HepG2 (cell line): ENCODE measurements at regions not wholly inside any gene's neighbourhood (a gene's known extent, or its start where the extent isn't known, plus 50 kb on each side); places are given as distances from the start of the nearest gene placed in this dataset.

Experiments used
- ATAC-seq: fragments of 200-7000 bp; cut with Tn5 transposase; 3 replicates; pipeline ENCODE4 v1.9.1; 2020; ENCODE audit warnings: mild to moderate bottlenecking, moderate library complexity
- BruUV-seq: library from RNA; stranded (reverse); fragments of 400-500 nt; replicated peaks from 2 replicates; lab custom pipeline; 2021; lab: Mats Ljungman, UMichigan
- CTCF ChIA-PET: fragments of 300-600 bp; formaldehyde crosslinking; extraction: SDS; loops from one replicate; lab custom pipeline; 2021; ENCODE audit warnings: low total read pairs, inconsistent platforms, low intra/inter-chr PET ratio; lab: Yijun Ruan, JAX
- POLR2A ChIA-PET: fragments of 350-600 bp; sonication (Branson Sonifier 250); formaldehyde crosslinking; loops from one replicate; lab custom pipeline; 2020; ENCODE audit warnings: antibody characterized with exemption, inconsistent platforms; lab: Yijun Ruan, JAX
- DNase-seq: peaks from one replicate; pipeline ENCODE4 v3.0.0-alpha.2; 2015; ENCODE audit warnings: low spot score
- FAIRE-seq: peaks from 3 replicates; lab custom pipeline; 2011; peaks lifted over from hg19 to GRCh38; lab: Jason Lieb, UNC
- H2AFZ ChIP-seq: one replicate; pipeline ENCODE4 v1.6.1; 2011; ENCODE audit warnings: low read length, inconsistent platforms
- H3K27ac ChIP-seq: fragments of 300-600 bp; 3 replicates; pipeline ENCODE4 v1.8.0; 2011; ENCODE audit warnings: mixed run types, mild to moderate bottlenecking, mixed read lengths, low read length, inconsistent platforms; ENCODE audit not compliant: insufficient read depth; ENCODE audit errors: extremely low read length
- H3K27me3 ChIP-seq, 2 experiments: fragments of 200-600 bp in 1 of 2; 2 replicates in 1 of 2; 3 replicates in 1 of 2; pipeline versions ENCODE4 v1.6.0 to v1.8.0; 2011; ENCODE audit warnings: low read length in 2 of 2, mild to moderate bottlenecking in 2 of 2, moderate library complexity in 2 of 2, inconsistent platforms in 1 of 2; ENCODE audit not compliant: insufficient read depth in 2 of 2, control insufficient read depth in 1 of 2
- H3K36me3 ChIP-seq, 2 experiments: fragments of 200-600 bp in 1 of 2; replicated peaks in 1 of 2; 2 replicates in 1 of 2; 3 replicates in 1 of 2; pipeline versions ENCODE4 v1.5.1 to v1.8.0; 2011; ENCODE audit warnings: low read length in 2 of 2, inconsistent platforms in 1 of 2; ENCODE audit not compliant: insufficient read depth in 2 of 2, control insufficient read depth in 1 of 2
- H3K4me1 ChIP-seq: 2 replicates; pipeline ENCODE4 v1.5.1; 2012; ENCODE audit warnings: low read length, inconsistent platforms; ENCODE audit not compliant: insufficient read depth
- H3K4me2 ChIP-seq: 2 replicates; pipeline ENCODE4 v1.6.0; 2011; ENCODE audit warnings: low read depth, low read length, inconsistent platforms
- H3K4me3 ChIP-seq, 3 experiments: fragments of 200-600 bp in 1 of 3; sonication (generic), shearing (Covaris generic) in 1 of 3; replicated peaks in 1 of 3; 2 replicates each; pipeline ENCODE4 v1.5.1; 2011 to 2016; ENCODE audit warnings: low read length in 3 of 3, inconsistent platforms in 2 of 3, low read depth in 2 of 3, mild to moderate bottlenecking in 2 of 3, control low read depth in 1 of 3, mixed read lengths in 1 of 3; ENCODE audit not compliant: insufficient read depth in 1 of 3
- H3K79me2 ChIP-seq: one replicate; pipeline ENCODE4 v1.6.1; 2011; ENCODE audit warnings: low read length, inconsistent platforms; ENCODE audit not compliant: insufficient read depth
- H3K9ac ChIP-seq: 2 replicates; pipeline ENCODE4 v1.6.0; 2011; ENCODE audit warnings: mild to moderate bottlenecking, low read depth, low read length, inconsistent platforms; ENCODE audit not compliant: insufficient read depth
- H3K9me3 ChIP-seq: 2 replicates; pipeline ENCODE4 v1.5.1; 2012; ENCODE audit warnings: mild to moderate bottlenecking, low read length
- H4K20me1 ChIP-seq: 2 replicates; pipeline ENCODE4 v1.6.0; 2011; ENCODE audit warnings: inconsistent platforms, mild to moderate bottlenecking, low read length, moderate library complexity; ENCODE audit not compliant: insufficient read depth
- ARID3A ChIP-seq: IDR thresholded peaks from 2 replicates; pipeline ENCODE4 v1.6.1; 2012; ENCODE audit warnings: low read depth, low read length, improper control_type of control experiment
- EEA1 ChIP-seq: sonication (generic); formaldehyde crosslinking; IDR thresholded peaks from 2 replicates; pipeline ENCODE4 v1.5.1; 2020; ENCODE audit warnings: mild to moderate bottlenecking, missing genetic modification reagents, borderline replicate concordance
- GZF1 ChIP-seq: sonication (generic); formaldehyde crosslinking; IDR thresholded peaks from 2 replicates; pipeline ENCODE4 v1.5.1; 2020; ENCODE audit warnings: mild to moderate bottlenecking, missing genetic modification reagents
- IRF2 ChIP-seq: IDR thresholded peaks from 2 replicates; pipeline ENCODE4 v1.6.1; 2018; ENCODE audit warnings: missing genetic modification reagents, missing compliant biosample characterization
- MXD4 ChIP-seq: IDR thresholded peaks from 2 replicates; pipeline ENCODE4 v1.6.1; 2016; ENCODE audit warnings: mild to moderate bottlenecking, missing biosample characterization, missing genetic modification reagents
- SALL2 ChIP-seq: sonication (generic); formaldehyde crosslinking; IDR thresholded peaks from 2 replicates; pipeline ENCODE4 v1.8.1; 2023; ENCODE audit warnings: mild to moderate bottlenecking, missing genetic modification reagents, inconsistent platforms
- TEAD3 ChIP-seq: optimal IDR thresholded peaks from 2 replicates; pipeline ENCODE3; 2016; ENCODE audit warnings: borderline replicate concordance
- ZC3H4 ChIP-seq: sonication (generic); formaldehyde crosslinking; IDR thresholded peaks from 2 replicates; pipeline ENCODE4 v1.4.0; 2020; ENCODE audit warnings: missing genetic modification reagents, borderline replicate concordance
- ZNF619 ChIP-seq: sonication (generic); formaldehyde crosslinking; IDR thresholded peaks from 2 replicates; pipeline ENCODE4 v1.4.0; 2020; ENCODE audit warnings: mild to moderate bottlenecking, missing genetic modification reagents
- WGBS: methylation state at CpG from one replicate; pipeline ENCODE4 v1.1.6; 2017; ENCODE audit warnings: low lambda C conversion rate; 5-methylcytosine and 5-hydroxymethylcytosine counted together
- in situ Hi-C: cut with HindIII; loops from 2 replicates; pipeline ENCODE4 v1.10.0; 2017; ENCODE audit warnings: low pct_unique_long_range_greater_than_20kb; ENCODE audit not compliant: extremely low pct_ligation_motif_present
- intact Hi-C: fragments of 100-400 bp; cut with micrococcal nuclease; formaldehyde crosslinking; loops from one replicate; pipeline ENCODE4 v1.10.0; 2022; ENCODE audit not compliant: unreplicated experiment
- TF ChIP-seq, protein P1 (sequence below): sonication (generic); formaldehyde crosslinking; IDR thresholded peaks from 2 replicates; pipeline ENCODE4 v1.8.0; 2022; ENCODE audit warnings: mild to moderate bottlenecking, missing genetic modification reagents; ENCODE audit not compliant: insufficient replicate concordance
- TF ChIP-seq, protein P2 (sequence below): sonication (generic); formaldehyde crosslinking; IDR thresholded peaks from 2 replicates; pipeline ENCODE4 v1.8.1; 2023; ENCODE audit warnings: mild to moderate bottlenecking, missing genetic modification reagents
- TF ChIP-seq, protein P3 (sequence below): sonication (generic); formaldehyde crosslinking; IDR thresholded peaks from 2 replicates; pipeline ENCODE4 v1.4.0; 2020; ENCODE audit warnings: mild to moderate bottlenecking, missing genetic modification reagents

- TF ChIP-seq, protein P1, sequence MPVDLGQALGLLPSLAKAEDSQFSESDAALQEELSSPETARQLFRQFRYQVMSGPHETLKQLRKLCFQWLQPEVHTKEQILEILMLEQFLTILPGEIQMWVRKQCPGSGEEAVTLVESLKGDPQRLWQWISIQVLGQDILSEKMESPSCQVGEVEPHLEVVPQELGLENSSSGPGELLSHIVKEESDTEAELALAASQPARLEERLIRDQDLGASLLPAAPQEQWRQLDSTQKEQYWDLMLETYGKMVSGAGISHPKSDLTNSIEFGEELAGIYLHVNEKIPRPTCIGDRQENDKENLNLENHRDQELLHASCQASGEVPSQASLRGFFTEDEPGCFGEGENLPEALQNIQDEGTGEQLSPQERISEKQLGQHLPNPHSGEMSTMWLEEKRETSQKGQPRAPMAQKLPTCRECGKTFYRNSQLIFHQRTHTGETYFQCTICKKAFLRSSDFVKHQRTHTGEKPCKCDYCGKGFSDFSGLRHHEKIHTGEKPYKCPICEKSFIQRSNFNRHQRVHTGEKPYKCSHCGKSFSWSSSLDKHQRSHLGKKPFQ (CRISPR knock-in tag): no peak
- TF ChIP-seq, protein P2, sequence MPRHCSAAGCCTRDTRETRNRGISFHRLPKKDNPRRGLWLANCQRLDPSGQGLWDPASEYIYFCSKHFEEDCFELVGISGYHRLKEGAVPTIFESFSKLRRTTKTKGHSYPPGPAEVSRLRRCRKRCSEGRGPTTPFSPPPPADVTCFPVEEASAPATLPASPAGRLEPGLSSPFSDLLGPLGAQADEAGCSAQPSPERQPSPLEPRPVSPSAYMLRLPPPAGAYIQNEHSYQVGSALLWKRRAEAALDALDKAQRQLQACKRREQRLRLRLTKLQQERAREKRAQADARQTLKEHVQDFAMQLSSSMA (CRISPR knock-in tag): no peak
- no peak for TF ChIP-seq ZC3H4 (CRISPR knock-in tag)
These were observed 153.9 kb upstream of the CAMK1G start (continued) for GRCh38 chr1:209429611-209430010.

- no peak overlapping the region for H3K9ac ChIP-seq
- no peaks in the 10 kb centered on the region; a peak in 1 of 5 replicates for H3K27me3 ChIP-seq
- no TSS peak for BruUV-seq
- FAIRE-seq (no peak), DNase-seq (no peak), ATAC-seq (no peak)
- CTCF ChIA-PET: no interaction called here
- 0% methylated on average over 3 of the region's 3 CpGs for WGBS
- no peak overlapping the region for H3K4me3 ChIP-seq
- no peaks in the 10 kb centered on the region for H3K79me2 ChIP-seq
- in situ Hi-C loops: no loop called here
- H4K20me1 ChIP-seq: no peaks in the 10 kb centered on the region
- intact Hi-C loops: loop anchor here (10.0 kb wide), 1 partner anchor 225 kb away; no protein-coding TSS in a partner anchor
- no peak overlapping the region for H3K4me2 ChIP-seq
- H3K4me1 ChIP-seq: no peaks in the 10 kb centered on the region
- H3K27ac ChIP-seq: no peak overlapping the region
- H3K36me3 ChIP-seq: no peaks in the 10 kb centered on the region
- no peaks in the 10 kb centered on the region for H3K9me3 ChIP-seq
- no peak overlapping the region for H2AFZ ChIP-seq
- TF ChIP-seq SALL2 (CRISPR knock-in tag) (no peak), IRF2 (CRISPR knock-in tag) (no peak), EEA1 (no peak), GZF1 (CRISPR knock-in tag) (no peak), ARID3A (no peak), TEAD3 (CRISPR knock-in tag) (no peak), ZNF619 (CRISPR knock-in tag) (no peak), MXD4 (no peak)
- TF ChIP-seq, protein P3, sequence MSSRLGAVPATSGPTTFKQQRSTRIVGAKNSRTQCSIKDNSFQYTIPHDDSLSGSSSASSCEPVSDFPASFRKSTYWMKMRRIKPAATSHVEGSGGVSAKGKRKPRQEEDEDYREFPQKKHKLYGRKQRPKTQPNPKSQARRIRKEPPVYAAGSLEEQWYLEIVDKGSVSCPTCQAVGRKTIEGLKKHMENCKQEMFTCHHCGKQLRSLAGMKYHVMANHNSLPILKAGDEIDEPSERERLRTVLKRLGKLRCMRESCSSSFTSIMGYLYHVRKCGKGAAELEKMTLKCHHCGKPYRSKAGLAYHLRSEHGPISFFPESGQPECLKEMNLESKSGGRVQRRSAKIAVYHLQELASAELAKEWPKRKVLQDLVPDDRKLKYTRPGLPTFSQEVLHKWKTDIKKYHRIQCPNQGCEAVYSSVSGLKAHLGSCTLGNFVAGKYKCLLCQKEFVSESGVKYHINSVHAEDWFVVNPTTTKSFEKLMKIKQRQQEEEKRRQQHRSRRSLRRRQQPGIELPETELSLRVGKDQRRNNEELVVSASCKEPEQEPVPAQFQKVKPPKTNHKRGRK (CRISPR knock-in tag): no peak
- POLR2A ChIA-PET: no interaction called here
These were observed 153.4 kb upstream of the CAMK1G start for GRCh38 chr1:209430107-209430506.
